ENCODE measurements at regions not wholly inside any gene's neighbourhood (a gene's known extent, or its start where the extent isn't known, plus 50 kb on each side); places are given as distances from the start of the nearest gene placed in this dataset.
"Not testable (repeated sequence)": the region's sequence is repeated elsewhere in the genome, so short reads cannot be mapped to it uniquely, and the experiment has no call there.

- DNase-seq = not testable (repeated sequence)
These were observed 1131.9 kb downstream of the TMEM121 start for GRCh38 chr14:106658066-106658860.

GRCh38 chr14:106661561-106661960 lies 1135.2 kb downstream of the TMEM121 start:
- DNase-seq = peak; percentile 4

GRCh38 chr14:106662936-106663550 lies 1136.7 kb downstream of the TMEM121 start:
- no peak for DNase-seq

- DNase-seq = not testable (repeated sequence)
These were observed 1137.5 kb downstream of the TMEM121 start for GRCh38 chr14:106663805-106664410.

GRCh38 chr14:106665814-106666213 lies 1139.4 kb downstream of the TMEM121 start:
- no peak for DNase-seq

GRCh38 chr14:106666341-106666740 lies 1140.0 kb downstream of the TMEM121 start:
- no peak for DNase-seq

- DNase-seq = no peak
These were observed 1143.6 kb downstream of the TMEM121 start for GRCh38 chr14:106670011-106670410.

- DNase-seq = not testable (repeated sequence)
These were observed 1147.7 kb downstream of the TMEM121 start for GRCh38 chr14:106674093-106674492.

- DNase-seq = not testable (repeated sequence)
These were observed 1148.2 kb downstream of the TMEM121 start for GRCh38 chr14:106674509-106675125.

GRCh38 chr14:106675716-106676115 lies 1149.3 kb downstream of the TMEM121 start:
- DNase-seq = not testable (repeated sequence)

- DNase-seq = no peak
These were observed 1153.4 kb downstream of the TMEM121 start for GRCh38 chr14:106679776-106680175.

GRCh38 chr14:106681161-106681560 lies 1154.8 kb downstream of the TMEM121 start:
- DNase-seq = no peak

GRCh38 chr14:106681568-106681967 lies 1155.2 kb downstream of the TMEM121 start:
- DNase-seq = no peak

- no peak for DNase-seq
These were observed 1157.2 kb downstream of the TMEM121 start for GRCh38 chr14:106683631-106684030.

- no peak for DNase-seq
These were observed 1160.2 kb downstream of the TMEM121 start for GRCh38 chr14:106686533-106686932.

GRCh38 chr14:106690333-106690891 lies 1164.0 kb downstream of the TMEM121 start:
- DNase-seq = no peak

GRCh38 chr14:106691601-106692291 lies 1165.4 kb downstream of the TMEM121 start:
- DNase-seq = no peak

- DNase-seq = no peak
These were observed 1168.4 kb downstream of the TMEM121 start for GRCh38 chr14:106694638-106695393.

- not testable (repeated sequence) for DNase-seq
These were observed 1172.4 kb downstream of the TMEM121 start for GRCh38 chr14:106698620-106699267.

GRCh38 chr14:106703651-106704050 lies 1177.3 kb downstream of the TMEM121 start:
- DNase-seq = not testable (repeated sequence)

- DNase-seq = not testable (repeated sequence)
These were observed 1180.1 kb downstream of the TMEM121 start for GRCh38 chr14:106706488-106706887.
